ENCODE measurements at regions not wholly inside any gene's neighbourhood (a gene's known extent, or its start where the extent isn't known, plus 50 kb on each side); places are given as distances from the start of the nearest gene placed in this dataset.

- BruUV-seq (replicated peaks) = no TSS peak
These were observed 303.0 kb downstream of the KCNA4 start for GRCh38 chr11:29713831-29714320.

GRCh38 chr11:29712616-29713015 is 304.2 kb downstream of the KCNA4 start:
- no peak overlapping the region for H3K27ac ChIP-seq (ENCODE audit: low read depth, low read length)
- CTCF ChIA-PET = no interaction called here
- H3K4me3 ChIP-seq (replicated peaks in 1 of 2; ENCODE audit: low read depth in 1 of 2, low read length in 2 of 2) = no peak overlapping the region
- no peaks in the 10 kb centered on the region for H3K27me3 ChIP-seq (ENCODE audit: insufficient read depth, low read length)
- no peaks in the 10 kb centered on the region for H3K4me1 ChIP-seq (ENCODE audit: control insufficient read depth in 1 of 2, insufficient read depth in 2 of 2, low read length in 2 of 2)
- POLR2A ChIA-PET = no interaction called here
- no peaks in the 10 kb centered on the region for H3K79me2 ChIP-seq (ENCODE audit: insufficient read depth, low read length)
- no peaks in the 10 kb centered on the region for H3K9me2 ChIP-seq (ENCODE audit: insufficient read depth)
- no peak overlapping the region for H3K9ac ChIP-seq (ENCODE audit: low read length)
- intact Hi-C loops (cut with micrococcal nuclease) = no loop called here
- no peak for ATAC-seq
- no peak overlapping the region for H3K4me2 ChIP-seq (ENCODE audit: low read length)
- RAD21 ChIA-PET (ENCODE audit: low non-redundant PET in 1 of 2, low total read pairs in 2 of 2, uncharacterized antibody in 2 of 2, unreplicated experiment in 2 of 2) = no interaction called here
- peaks cover 0 to 4% of the 10 kb centered on the region in 2 experiments; a peak in 1 of 4 replicates for H3K9me3 ChIP-seq (ENCODE audit: control insufficient read depth in 1 of 2, insufficient read depth in 1 of 2, low read depth in 1 of 2, low read length in 2 of 2)
- no peak overlapping the region for H2AFZ ChIP-seq (ENCODE audit: low read depth, low read length, poor library complexity, severe bottlenecking)
- BruUV-seq (replicated peaks) = no TSS peak
- H3K36me3 ChIP-seq (ENCODE audit: control insufficient read depth in 1 of 2, insufficient read depth in 2 of 2, low read length in 2 of 2) = no peaks in the 10 kb centered on the region
- DNase-seq (ENCODE audit: low read depth, low spot score) = no peak
- H4K20me1 ChIP-seq (ENCODE audit: insufficient read depth) = no peaks in the 10 kb centered on the region
- TF ChIP-seq REST (IDR thresholded peaks at IDR 0.05; ENCODE audit: low read depth) (no peak), MAX (IDR thresholded peaks at IDR 0.05) (no peak), POLR2A (IDR thresholded peaks at IDR 0.05; ENCODE audit: borderline replicate concordance, extremely low read depth, insufficient read depth, insufficient read length) (no peak), SP1 (IDR thresholded peaks at IDR 0.05; ENCODE audit: low read depth) (no peak), CTCF (IDR thresholded peaks at IDR 0.05 in 2 of 3, conservative IDR thresholded peaks at IDR 0.05 in 1 of 3; ENCODE audit: borderline replicate concordance in 1 of 3, insufficient read depth in 1 of 3, low read depth in 2 of 3, low read length in 2 of 3) (no peak), ZFX (IDR thresholded peaks at IDR 0.05) (no peak), SIN3A (IDR thresholded peaks at IDR 0.05; ENCODE audit: low read depth) (no peak), POLR2AphosphoS5 (IDR thresholded peaks at IDR 0.05; ENCODE audit: low read depth, low read length) (no peak), CBX3 (IDR thresholded peaks at IDR 0.05; ENCODE audit: low read depth) (no peak), EZH2phosphoT487 (IDR thresholded peaks at IDR 0.05; ENCODE audit: borderline replicate concordance) (no peak)

More at GRCh38 chr11:29713831-29714320, 303.0 kb downstream of the KCNA4 start:
- DNase-seq (ENCODE audit: low read depth, low spot score) (no peak), ATAC-seq (no peak)
- no peaks in the 10 kb centered on the region for H3K4me1 ChIP-seq (ENCODE audit: control insufficient read depth in 1 of 2, insufficient read depth in 2 of 2, low read length in 2 of 2)
- no peak overlapping the region for H3K27ac ChIP-seq (ENCODE audit: low read depth, low read length)
- no peaks in the 10 kb centered on the region; a peak in 1 of 4 replicates for H3K9me3 ChIP-seq (ENCODE audit: control insufficient read depth in 1 of 2, insufficient read depth in 1 of 2, low read depth in 1 of 2, low read length in 2 of 2)
- no peaks in the 10 kb centered on the region for H3K79me2 ChIP-seq (ENCODE audit: insufficient read depth, low read length)
- H2AFZ ChIP-seq (ENCODE audit: low read depth, low read length, poor library complexity, severe bottlenecking) = no peak overlapping the region
- TF ChIP-seq EZH2 (IDR thresholded peaks at IDR 0.05) (no peak), POLR2A (IDR thresholded peaks at IDR 0.05; ENCODE audit: borderline replicate concordance, extremely low read depth, insufficient read depth, insufficient read length) (no peak), ATF3 (IDR thresholded peaks at IDR 0.05) (no peak), ZFX (IDR thresholded peaks at IDR 0.05) (no peak), EZH2phosphoT487 (IDR thresholded peaks at IDR 0.05; ENCODE audit: borderline replicate concordance) (no peak), ELF1 (IDR thresholded peaks at IDR 0.05; ENCODE audit: borderline replicate concordance, low read depth) (no peak), JUND (IDR thresholded peaks at IDR 0.05) (no peak), YY1 (IDR thresholded peaks at IDR 0.05; ENCODE audit: extremely low read depth, insufficient replicate concordance, low read depth, low read length) (no peak), SP1 (IDR thresholded peaks at IDR 0.05; ENCODE audit: low read depth) (no peak)
- intact Hi-C loops (cut with micrococcal nuclease) = no loop called here
- no peaks in the 10 kb centered on the region for H3K27me3 ChIP-seq (ENCODE audit: insufficient read depth, low read length)
- no peaks in the 10 kb centered on the region for H3K36me3 ChIP-seq (ENCODE audit: control insufficient read depth in 1 of 2, insufficient read depth in 2 of 2, low read length in 2 of 2)
- no peak overlapping the region for H3K4me2 ChIP-seq (ENCODE audit: low read length)
- no peak overlapping the region for H3K9ac ChIP-seq (ENCODE audit: low read length)
- RAD21 ChIA-PET (ENCODE audit: low non-redundant PET in 1 of 2, low total read pairs in 2 of 2, uncharacterized antibody in 2 of 2, unreplicated experiment in 2 of 2) = no interaction called here
- H3K4me3 ChIP-seq (replicated peaks in 1 of 2; ENCODE audit: low read depth in 1 of 2, low read length in 2 of 2) = no peak overlapping the region
- H3K9me2 ChIP-seq (ENCODE audit: insufficient read depth) = no peaks in the 10 kb centered on the region
- CTCF ChIA-PET = no interaction called here
- H4K20me1 ChIP-seq (ENCODE audit: insufficient read depth) = no peaks in the 10 kb centered on the region
- POLR2A ChIA-PET = no interaction called here
